ENCODE measurements at regions not wholly inside any gene's neighbourhood (a gene's known extent, or its start where the extent isn't known, plus 50 kb on each side); places are given as distances from the start of the nearest gene placed in this dataset.

- DNase-seq, result no peak
Observed at GRCh38 chr16:86300746-86301481, 209.4 kb upstream of the FOXF1 start.

GRCh38 chr16:86302421-86303109 lies 207.8 kb upstream of the FOXF1 start:
- no peak for DNase-seq

- DNase-seq, result no peak
Observed at GRCh38 chr16:86303787-86304678, 206.3 kb upstream of the FOXF1 start.

DNA sequence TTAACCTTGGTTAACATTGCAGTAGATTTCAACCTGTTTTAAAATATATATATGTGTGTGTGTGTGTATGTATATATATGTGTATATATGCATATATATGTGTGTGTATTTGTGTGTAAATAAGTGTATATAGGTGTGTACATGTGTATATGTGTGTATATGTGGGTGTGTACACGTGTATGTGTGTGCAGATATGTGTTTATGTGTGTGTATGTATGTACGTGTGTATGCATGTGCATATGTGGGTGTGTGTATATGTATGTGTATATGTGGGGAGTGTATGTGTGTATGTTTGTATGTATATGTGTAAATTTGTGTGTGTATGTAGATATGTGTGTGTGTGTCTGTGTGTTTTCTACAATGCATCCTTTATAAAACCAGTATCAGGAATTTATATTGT lies 205.5 kb upstream of the FOXF1 start:
- no peak for DNase-seq

- no peak for DNase-seq
Observed at GRCh38 chr16:86305440-86305839, 204.9 kb upstream of the FOXF1 start.

DNA sequence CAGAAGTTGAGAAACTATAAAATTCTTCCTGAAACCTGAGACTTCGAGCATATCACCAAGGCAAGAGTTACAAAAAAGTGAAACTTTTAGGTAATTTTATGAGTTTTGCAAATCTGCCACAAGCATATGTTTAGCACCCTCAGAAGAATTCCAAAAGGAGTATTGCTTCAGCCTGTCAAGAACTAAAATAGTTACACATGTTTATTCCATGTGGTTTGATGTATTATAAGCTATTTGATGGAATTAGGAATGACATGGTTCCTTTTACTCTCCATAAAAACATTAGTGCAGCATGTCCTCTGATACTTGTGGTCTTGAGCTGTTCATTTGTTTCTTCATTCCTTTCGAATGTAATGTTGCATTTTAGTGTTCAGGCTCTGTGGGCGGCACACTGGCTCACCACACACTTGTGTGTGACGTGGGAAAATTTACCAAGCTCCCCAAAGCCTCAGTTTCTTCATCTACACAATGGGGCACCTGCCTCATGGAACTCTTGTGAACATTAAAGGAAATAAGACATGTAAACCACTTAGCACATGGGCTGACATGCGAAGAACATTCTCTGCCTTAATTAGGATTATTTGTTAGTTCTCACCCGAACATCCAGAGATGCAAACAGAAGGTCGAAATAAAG lies 204.2 kb upstream of the FOXF1 start:
- DNase-seq, result no peak

DNA sequence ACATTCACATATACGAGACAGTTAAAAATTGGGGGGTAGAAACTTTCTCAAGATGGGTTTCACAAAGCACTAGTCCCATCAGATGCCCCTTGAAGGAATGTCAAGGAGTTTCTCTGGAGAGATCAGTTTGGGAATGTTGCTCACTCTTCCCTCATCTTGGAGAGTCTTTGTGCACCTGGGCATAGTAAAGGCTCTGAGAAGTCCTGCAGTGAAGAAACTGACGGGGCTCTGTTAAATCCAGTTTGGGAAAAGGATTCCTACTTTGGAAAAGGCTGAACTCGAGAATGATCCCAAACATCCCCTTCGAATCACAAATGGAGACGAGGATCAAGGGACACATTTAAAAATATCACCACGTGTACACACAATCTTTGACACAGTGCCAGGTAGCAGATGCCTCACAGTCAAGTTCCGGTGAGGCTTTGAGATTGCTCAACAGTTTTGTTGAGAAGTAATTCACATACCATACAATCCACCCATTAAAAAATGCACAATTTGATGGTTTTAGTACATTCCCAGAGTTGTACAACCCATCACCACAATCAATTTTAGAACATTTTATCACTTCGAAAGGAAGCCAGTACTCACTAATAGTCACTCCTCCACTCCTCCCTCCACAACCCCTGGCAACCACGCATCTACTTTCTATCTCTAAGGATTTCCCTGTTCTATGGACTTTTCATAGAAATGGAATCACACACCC lies 203.4 kb upstream of the FOXF1 start:
- no peak for DNase-seq

GRCh38 chr16:86307514-86307903 lies 202.8 kb upstream of the FOXF1 start:
- no peak for DNase-seq

DNA sequence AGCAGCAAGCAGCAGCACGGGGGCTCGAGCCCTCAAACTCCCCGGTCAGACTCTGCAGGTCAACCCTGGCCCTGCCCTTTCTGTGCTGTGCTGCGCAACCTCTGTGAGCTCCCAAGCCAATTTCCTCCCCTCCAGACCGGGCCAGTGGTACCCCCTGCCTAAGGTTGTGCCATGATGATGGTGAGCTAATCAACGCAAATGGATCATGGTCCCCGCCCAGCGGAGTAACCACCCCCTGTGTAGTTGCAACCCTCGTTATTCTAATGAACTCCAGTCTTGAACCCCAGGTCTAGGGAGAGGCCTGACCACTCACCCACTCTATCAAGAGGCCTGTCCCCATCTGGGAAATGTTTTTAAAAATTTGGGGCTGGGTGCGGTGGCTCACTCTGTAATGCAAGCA lies 201.8 kb upstream of the FOXF1 start:
- DNase-seq, result no peak

- no peak for DNase-seq
Observed at GRCh38 chr16:86313631-86314030, 196.7 kb upstream of the FOXF1 start.

GRCh38 chr16:86314402-86315025 lies 195.8 kb upstream of the FOXF1 start:
- no peak for DNase-seq

GRCh38 chr16:86316967-86317812 lies 193.1 kb upstream of the FOXF1 start:
- DNase-seq, result no peak

GRCh38 chr16:86317813-86318650 lies 192.3 kb upstream of the FOXF1 start:
- DNase-seq, result no peak

GRCh38 chr16:86319585-86320236 lies 190.6 kb upstream of the FOXF1 start:
- no peak for DNase-seq

DNA sequence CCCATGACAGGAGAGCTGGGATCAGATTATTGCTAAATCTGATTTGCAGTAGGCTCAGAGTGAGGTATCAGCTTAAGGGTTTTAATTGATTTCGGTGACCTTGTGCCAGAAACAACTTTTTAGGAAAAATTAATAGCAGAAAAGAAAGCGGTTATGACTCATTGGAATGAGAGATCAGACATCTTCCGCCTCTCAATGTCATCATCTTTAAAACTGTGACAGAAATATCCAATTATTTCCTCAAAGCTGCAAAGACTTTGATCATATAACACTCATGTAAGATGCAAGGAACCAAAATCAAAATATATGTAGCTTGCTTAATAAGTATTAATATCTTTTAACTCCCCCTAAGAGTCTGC lies 190.1 kb upstream of the FOXF1 start:
- no peak for DNase-seq

DNA sequence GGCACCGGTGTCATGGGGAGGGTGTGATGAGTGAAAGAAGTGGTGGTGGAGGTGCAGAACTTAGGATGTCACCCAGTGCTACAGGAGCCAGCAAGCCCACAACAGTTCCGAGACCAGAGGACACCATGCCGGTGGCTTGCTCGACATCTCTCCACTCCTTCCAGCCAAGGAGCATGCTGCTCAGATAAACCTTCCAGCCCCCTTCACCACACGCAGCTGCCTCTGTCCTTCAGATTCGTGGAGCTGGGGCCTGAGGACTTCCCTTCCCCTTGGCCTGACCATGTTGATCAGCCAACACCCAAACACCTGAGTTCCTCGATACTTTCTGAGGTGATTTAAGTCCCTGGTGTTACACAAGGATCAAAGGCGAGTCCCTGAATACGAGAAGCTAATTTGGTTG lies 188.8 kb upstream of the FOXF1 start:
- no peak for DNase-seq

- DNase-seq, result no peak
Observed at GRCh38 chr16:86322283-86322682, 188.0 kb upstream of the FOXF1 start.

GRCh38 chr16:86322806-86323205 lies 187.5 kb upstream of the FOXF1 start:
- no peak for DNase-seq

- no peak for DNase-seq
Observed at GRCh38 chr16:86324320-86324719, 186.0 kb upstream of the FOXF1 start.

Data from occipital lobe (tissue), 1 donor.